Right lung (tissue), 2 donors: ENCODE measurements at regions not wholly inside any gene's neighbourhood (a gene's known extent, or its start where the extent isn't known, plus 50 kb on each side); places are given as distances from the start of the nearest gene placed in this dataset.

ENCODE experiments used
- DNase-seq, 2 donors: peaks; one replicate each; pipeline ENCODE4 v3.0.0-alpha.2; 2013

GRCh38 chr13:30126903-30127428 lies 180.4 kb downstream of the KATNAL1 start:
- DNase-seq, result no peak

GRCh38 chr13:30125422-30126073 lies 181.8 kb downstream of the KATNAL1 start:
- DNase-seq, result peak in 1 of 2 donors; percentile 43

DNA sequence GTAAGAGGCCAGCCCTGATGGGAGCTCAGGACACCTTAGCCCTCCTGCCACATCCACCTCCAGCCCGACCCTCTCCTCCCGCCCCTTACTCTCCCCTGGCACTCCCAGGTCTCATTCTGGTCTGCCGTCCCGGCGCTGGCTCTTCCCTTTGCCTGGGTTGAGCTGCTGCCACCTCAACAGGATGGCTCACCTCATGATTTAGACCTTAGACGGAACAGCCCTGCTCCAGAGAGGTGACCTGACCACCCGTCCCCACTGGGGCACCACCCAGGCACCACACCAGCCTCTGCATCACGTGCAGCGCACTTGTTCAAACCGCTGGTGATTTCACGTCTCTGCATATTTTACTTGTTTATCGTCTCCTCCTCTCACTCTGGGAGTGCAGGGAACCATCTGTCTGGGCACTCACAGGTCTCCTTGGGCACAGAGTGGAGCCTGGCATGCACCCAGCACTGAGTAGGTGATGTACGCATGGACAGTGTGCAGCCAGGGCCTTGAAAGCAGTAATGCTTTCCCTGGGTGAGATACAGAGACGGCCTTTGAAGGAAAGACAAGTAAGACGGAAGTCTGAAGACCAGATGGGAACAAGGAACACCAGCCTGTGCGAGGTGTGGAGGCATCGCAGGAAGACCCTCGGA lies 183.1 kb downstream of the KATNAL1 start:
- no peak for DNase-seq

- no peak for DNase-seq
These were observed 183.8 kb downstream of the KATNAL1 start for GRCh38 chr13:30123575-30123974.

DNA sequence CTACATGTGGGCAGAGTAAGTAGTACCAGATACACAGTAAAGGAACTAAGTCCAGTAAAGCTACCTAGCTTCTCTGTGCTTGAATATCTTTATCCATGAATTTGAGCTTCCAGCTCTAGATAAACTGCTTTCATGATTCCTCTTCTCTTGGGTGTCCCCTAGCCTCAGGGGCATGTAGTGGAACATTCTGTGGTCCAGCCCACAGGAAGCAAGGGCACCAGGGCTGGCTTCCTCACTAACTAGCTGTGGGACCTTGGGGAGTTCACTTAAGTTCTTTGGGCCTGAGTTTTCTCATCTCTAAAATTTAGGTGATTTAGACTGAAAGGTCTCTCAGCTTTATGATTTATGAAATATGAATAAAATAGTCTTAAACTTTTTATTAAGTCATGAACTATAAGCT lies 185.7 kb downstream of the KATNAL1 start:
- no peak for DNase-seq

GRCh38 chr13:30121244-30121643 lies 186.1 kb downstream of the KATNAL1 start:
- no peak for DNase-seq

- DNase-seq, result no peak
These were observed 187.1 kb downstream of the KATNAL1 start for GRCh38 chr13:30120133-30120822.

GRCh38 chr13:30119476-30119875 lies 187.9 kb downstream of the KATNAL1 start:
- DNase-seq, result no peak

DNA sequence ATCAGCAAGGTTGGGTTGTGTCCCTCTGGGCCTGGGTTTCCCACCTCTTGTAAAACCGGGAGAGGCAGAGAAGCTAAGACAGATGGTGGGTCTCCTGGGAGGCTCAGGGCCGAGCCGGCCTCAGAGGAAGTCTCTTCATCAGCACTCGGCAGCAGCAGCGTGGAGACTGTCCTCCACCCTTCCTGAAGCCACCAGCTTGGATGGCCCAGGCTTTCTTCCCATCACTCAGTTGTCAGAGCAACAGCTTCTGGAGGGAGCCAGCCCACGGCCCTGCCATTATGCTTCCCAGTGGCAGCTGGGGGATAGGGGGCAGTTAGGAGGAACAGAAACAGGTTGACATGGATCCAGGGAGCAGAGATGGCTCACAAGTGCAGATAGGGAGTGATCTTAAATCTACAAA lies 191.0 kb downstream of the KATNAL1 start:
- no peak for DNase-seq

DNA sequence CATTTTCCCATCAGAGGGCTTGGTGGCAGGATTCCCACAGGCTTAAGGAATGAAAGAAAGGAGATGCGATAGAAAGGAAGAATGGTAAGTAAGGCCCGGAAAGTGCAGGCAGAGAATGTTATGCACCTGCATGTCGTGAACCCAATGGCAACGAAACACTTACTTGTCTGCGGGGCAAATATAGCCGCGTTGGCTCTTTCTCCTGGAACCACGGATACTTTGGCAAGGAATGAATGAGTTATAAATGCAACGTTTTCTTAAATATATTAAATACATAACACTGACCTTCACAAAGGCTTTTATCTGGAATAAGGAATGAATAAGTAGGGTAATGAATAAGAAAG lies 192.1 kb downstream of the KATNAL1 start:
- DNase-seq, result no peak

DNA sequence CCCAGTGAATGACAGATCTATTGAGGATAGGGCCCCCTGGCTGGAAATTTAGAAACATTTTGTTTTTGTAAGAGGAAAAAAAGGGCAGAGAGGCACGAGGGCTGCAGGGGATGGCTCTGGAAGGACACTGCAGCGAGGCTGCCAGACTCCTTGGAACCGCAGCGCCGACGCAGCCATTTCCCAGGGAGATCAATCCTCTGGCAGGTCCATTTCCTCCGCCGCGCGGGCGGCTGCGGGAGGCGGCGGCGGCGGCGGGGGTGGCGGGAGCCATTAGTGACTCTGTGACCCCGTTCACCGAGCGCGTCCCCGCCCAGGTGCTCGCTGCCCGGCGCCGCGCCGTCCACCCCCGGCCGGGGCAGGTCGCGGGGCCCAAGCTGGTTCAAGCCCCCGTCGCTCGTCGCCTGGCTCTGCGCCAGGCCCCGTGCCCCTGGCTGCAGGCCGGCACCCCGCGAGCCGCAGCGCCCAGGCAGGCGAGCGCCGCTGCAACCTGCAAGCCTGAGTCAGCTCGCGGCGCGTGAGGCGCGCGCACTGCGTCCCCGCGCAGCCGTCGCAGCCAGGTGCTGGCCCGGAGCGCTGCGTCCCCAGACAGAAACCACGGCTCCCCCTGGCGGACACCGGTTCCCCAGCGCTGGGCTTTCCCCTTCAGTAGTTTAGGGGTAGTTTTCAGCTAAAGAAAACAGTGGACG lies 192.6 kb downstream of the KATNAL1 start:
- peak; percentile 75 to 78 for DNase-seq

DNA sequence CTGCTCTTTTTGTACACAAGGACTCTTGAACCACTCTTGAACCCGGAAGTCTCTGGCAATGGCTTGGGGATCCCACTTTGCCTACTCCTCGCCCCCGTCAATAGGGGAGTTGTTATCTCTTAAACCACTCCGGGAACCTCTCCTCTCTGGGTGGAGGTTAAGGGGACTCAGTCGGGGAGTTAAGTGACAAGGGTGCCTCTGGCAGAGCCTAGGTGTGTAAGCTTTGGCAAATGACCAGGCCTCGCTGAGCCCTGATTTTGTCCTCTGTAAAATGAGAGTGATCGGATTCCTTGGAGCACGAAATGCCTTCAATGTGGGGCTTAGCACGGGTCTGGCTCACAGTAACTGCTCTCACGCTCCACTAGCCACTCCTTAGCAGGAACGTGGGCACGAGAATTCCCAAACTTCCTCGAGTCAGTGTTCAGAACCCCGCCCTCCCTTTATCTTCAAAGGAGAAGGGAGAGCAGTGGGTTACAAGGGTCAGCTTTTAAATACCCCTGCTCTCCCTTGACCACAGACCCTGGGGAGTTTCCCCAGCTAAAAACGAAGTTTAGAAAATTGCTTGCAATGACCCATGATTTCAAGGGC lies 193.3 kb downstream of the KATNAL1 start:
- DNase-seq, result peak; percentile 38 to 40

GRCh38 chr13:30113551-30113950 lies 193.8 kb downstream of the KATNAL1 start:
- DNase-seq, result no peak

GRCh38 chr13:30112602-30113435 lies 194.5 kb downstream of the KATNAL1 start:
- DNase-seq, result peak; percentile 72 to 80

- DNase-seq, result no peak
These were observed 195.5 kb downstream of the KATNAL1 start for GRCh38 chr13:30111810-30112209.

GRCh38 chr13:30110301-30111070 lies 196.9 kb downstream of the KATNAL1 start:
- no peak for DNase-seq

DNA sequence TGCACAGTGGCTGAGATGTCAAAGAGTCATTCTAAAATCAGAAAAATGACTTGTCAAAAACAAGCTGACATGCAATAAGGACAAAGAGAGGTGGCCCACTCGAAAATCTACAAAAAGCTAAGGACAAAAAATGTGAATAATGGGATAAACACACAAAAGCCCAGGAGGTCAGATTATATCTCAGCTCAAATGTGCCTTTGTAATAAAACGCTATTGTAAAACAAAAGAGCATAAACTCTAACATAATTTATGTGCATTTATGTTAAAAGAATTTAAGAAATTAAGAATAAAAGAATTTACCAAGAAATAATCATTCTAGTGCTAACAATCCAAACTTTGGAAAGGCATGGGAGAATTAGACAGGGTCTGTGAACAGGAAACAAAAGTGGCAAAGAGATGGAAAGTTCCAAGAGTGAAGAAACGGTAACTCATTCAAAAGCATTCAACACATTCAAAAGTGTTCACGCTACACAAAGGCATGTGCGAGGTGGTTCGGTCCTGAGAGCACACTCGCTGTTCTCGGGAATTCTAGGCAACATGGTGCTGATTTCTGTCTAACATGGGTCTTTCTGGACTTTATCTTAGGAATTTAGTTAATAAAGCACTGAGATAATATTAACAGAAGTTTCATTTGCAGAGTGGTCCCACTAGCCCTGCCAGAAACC lies 197.7 kb downstream of the KATNAL1 start:
- DNase-seq, result no peak

DNA sequence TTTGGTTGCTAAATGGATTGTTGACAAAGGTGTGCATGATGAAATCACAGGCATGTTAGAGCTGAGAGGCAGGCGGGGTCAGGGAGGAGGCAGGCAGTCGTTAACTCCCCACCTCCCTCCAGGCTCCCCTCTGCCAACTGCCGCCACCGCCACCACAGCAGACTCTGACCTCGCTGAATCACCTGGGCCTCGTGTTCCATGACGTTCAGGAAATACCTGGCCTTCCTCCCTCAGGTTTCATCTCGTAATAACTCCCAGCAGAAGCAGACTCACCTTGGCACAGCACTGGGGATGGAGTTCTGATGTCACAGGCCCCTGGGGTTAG lies 198.5 kb downstream of the KATNAL1 start:
- DNase-seq, result peak; percentile 32 to 43

DNA sequence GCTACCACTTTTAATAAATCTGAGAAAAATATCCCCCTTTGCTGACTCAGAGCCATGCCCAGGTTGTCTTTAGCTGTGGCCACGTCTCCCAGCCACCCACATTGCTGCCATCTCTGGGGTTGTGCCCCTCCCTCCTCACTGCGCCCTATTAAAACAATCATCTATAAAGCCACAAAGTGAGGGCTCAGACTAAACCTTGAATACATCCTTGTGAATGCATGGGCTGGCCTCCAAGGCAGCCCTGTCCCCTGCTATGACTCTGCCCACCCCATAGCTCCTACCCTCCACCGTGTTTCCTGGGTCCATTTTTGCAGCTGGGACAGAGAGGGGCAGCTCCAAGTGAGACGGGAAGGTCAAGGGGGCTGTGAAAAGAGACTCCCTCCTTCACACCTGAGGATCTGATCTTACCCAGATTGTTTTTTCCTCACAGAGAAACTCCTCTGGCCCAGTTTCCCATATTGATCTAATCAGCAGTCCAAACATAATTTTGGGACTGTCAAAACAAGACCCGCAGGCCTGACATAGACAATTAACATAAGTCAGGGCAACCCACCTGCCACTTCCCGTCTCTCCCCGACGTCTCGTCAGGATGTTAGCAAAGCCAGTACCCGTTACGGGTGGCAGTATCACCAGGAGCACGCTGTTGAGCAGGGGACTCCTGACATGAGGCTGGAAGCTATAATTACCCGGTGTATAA lies 199.0 kb downstream of the KATNAL1 start:
- no peak for DNase-seq
